IMR-90 (cell line): ENCODE measurements at regions not wholly inside any gene's neighbourhood (a gene's known extent, or its start where the extent isn't known, plus 50 kb on each side); places are given as distances from the start of the nearest gene placed in this dataset.

Experiments used
- ATAC-seq: fragments of 200-7000 bp; cut with Tn5 transposase; 2 replicates; pipeline ENCODE4 v1.9.1; 2020; ENCODE audit warnings: low read depth, mild to moderate bottlenecking, moderate library complexity
- BruUV-seq: library from RNA; stranded (reverse); fragments of 400-500 nt; replicated peaks from 2 replicates; lab custom pipeline; 2021; lab: Mats Ljungman, UMichigan
- CTCF ChIA-PET: fragments of 300-600 bp; formaldehyde crosslinking; extraction: SDS; loops from one replicate; lab custom pipeline; 2021; ENCODE audit warnings: antibody characterized with exemption; lab: Yijun Ruan, JAX
- POLR2A ChIA-PET: fragments of 300-600 bp; sonication (Branson Sonifier 250); formaldehyde crosslinking; loops from one replicate; lab custom pipeline; 2022; ENCODE audit warnings: antibody characterized with exemption; ENCODE audit not compliant: unreplicated experiment; lab: Charles Lee
- DNase-seq: peaks from one replicate; pipeline ENCODE4 v3.0.0; 2013
- H2AFZ ChIP-seq: replicated peaks from 2 replicates; pipeline ENCODE3; 2013; ENCODE audit warnings: low read length, mild to moderate bottlenecking; ENCODE audit not compliant: poor library complexity
- H2AK5ac ChIP-seq: 2 replicates; pipeline ENCODE4 v1.6.1; 2013; ENCODE audit warnings: low read depth, low read length, inconsistent platforms
- H2AK9ac ChIP-seq: replicated peaks from 2 replicates; pipeline ENCODE3; 2013; ENCODE audit warnings: mild to moderate bottlenecking, low read depth, low read length, moderate library complexity; ENCODE audit not compliant: poor library complexity
- H2BK120ac ChIP-seq: 2 replicates; pipeline ENCODE4 v1.6.1; 2013; ENCODE audit warnings: low read depth, low read length, inconsistent platforms
- H2BK15ac ChIP-seq: 3 replicates; pipeline ENCODE4 v1.6.1; 2013; ENCODE audit warnings: low read depth, low read length, inconsistent platforms
- H2BK20ac ChIP-seq: 2 replicates; pipeline ENCODE4 v1.6.1; 2013; ENCODE audit warnings: low read depth, mild to moderate bottlenecking, inconsistent platforms, low read length, moderate library complexity
- H2BK5ac ChIP-seq: 2 replicates; pipeline ENCODE4 v1.6.1; 2013; ENCODE audit warnings: mild to moderate bottlenecking, low read depth, low read length, inconsistent platforms; ENCODE audit not compliant: poor library complexity, severe bottlenecking
- H3K14ac ChIP-seq: replicated peaks from 2 replicates; pipeline ENCODE4 v1.6.1; 2013; ENCODE audit warnings: low read depth, low read length, inconsistent platforms
- H3K18ac ChIP-seq: 2 replicates; pipeline ENCODE4 v1.6.1; 2013; ENCODE audit warnings: low read depth, low read length, control low read depth
- H3K23ac ChIP-seq: 2 replicates; pipeline ENCODE4 v1.6.1; 2013; ENCODE audit warnings: low read depth, low read length, inconsistent platforms
- H3K27ac ChIP-seq: 2 replicates; pipeline ENCODE4 v1.5.1; 2013; ENCODE audit warnings: mild to moderate bottlenecking, control low read depth, low read length; ENCODE audit not compliant: insufficient read depth
- H3K27me3 ChIP-seq: 2 replicates; pipeline ENCODE4 v1.6.1; 2013; ENCODE audit warnings: low read length; ENCODE audit not compliant: control insufficient read depth, insufficient read depth
- H3K36me3 ChIP-seq: 2 replicates; pipeline ENCODE4 v1.6.1; 2013; ENCODE audit warnings: low read length, mixed read lengths; ENCODE audit not compliant: control insufficient read depth, insufficient read depth
- H3K4ac ChIP-seq: 2 replicates; pipeline ENCODE4 v1.6.1; 2013; ENCODE audit warnings: low read depth, low read length, inconsistent platforms
- H3K4me1 ChIP-seq: 2 replicates; pipeline ENCODE4 v1.6.1; 2013; ENCODE audit warnings: low read length, mixed read lengths; ENCODE audit not compliant: control insufficient read depth, insufficient read depth
- H3K4me2 ChIP-seq: 2 replicates; pipeline ENCODE4 v1.6.1; 2013; ENCODE audit warnings: low read depth, mild to moderate bottlenecking, control low read depth, low read length, moderate library complexity
- H3K4me3 ChIP-seq: 2 replicates; pipeline ENCODE4 v1.5.1; 2013; ENCODE audit warnings: low read depth, mild to moderate bottlenecking, control low read depth, low read length, moderate library complexity; ENCODE audit not compliant: insufficient read depth
- H3K56ac ChIP-seq: 2 replicates; pipeline ENCODE4 v1.6.1; 2013; ENCODE audit warnings: low read length, inconsistent platforms; ENCODE audit not compliant: insufficient read depth; ENCODE audit errors: extremely low read depth
- H3K79me1 ChIP-seq, 2 experiments: 2 replicates each; pipeline ENCODE4 v1.6.1; 2013; ENCODE audit warnings: low read length in 2 of 2, inconsistent platforms in 1 of 2, low read depth in 1 of 2
- H3K9ac ChIP-seq: 2 replicates; pipeline ENCODE4 v1.6.1; 2013; ENCODE audit warnings: low read depth, low read length, control low read depth
- H3K9me1 ChIP-seq: 2 replicates; pipeline ENCODE4 v1.6.1; 2013; ENCODE audit warnings: low read length, inconsistent platforms; ENCODE audit not compliant: insufficient read depth
- H3K9me3 ChIP-seq: 2 replicates; pipeline ENCODE4 v1.6.1; 2013; ENCODE audit warnings: low read length; ENCODE audit not compliant: control insufficient read depth, insufficient read depth
- H4K20me1 ChIP-seq: 2 replicates; pipeline ENCODE4 v1.6.1; 2013; ENCODE audit warnings: low read length, inconsistent platforms; ENCODE audit not compliant: insufficient read depth
- H4K5ac ChIP-seq: 2 replicates; pipeline ENCODE4 v1.6.1; 2013; ENCODE audit warnings: mild to moderate bottlenecking, low read depth, low read length, control low read depth
- H4K8ac ChIP-seq, 2 experiments: 2 replicates each; pipeline ENCODE4 v1.6.1; 2013; ENCODE audit warnings: low read depth in 2 of 2, low read length in 2 of 2, control low read depth in 1 of 2, inconsistent platforms in 1 of 2
- H4K91ac ChIP-seq: 2 replicates; pipeline ENCODE4 v1.6.1; 2013; ENCODE audit warnings: low read depth, low read length, inconsistent platforms; ENCODE audit not compliant: insufficient read depth
- BHLHE40 ChIP-seq: fragments of 150-350 bp; IDR thresholded peaks from 2 replicates; pipeline ENCODE4 v1.6.1; 2016; ENCODE audit warnings: mild to moderate bottlenecking, low read depth, low read length
- CEBPB ChIP-seq: IDR thresholded peaks from 2 replicates; pipeline ENCODE4 v1.6.1; 2012; ENCODE audit warnings: low read depth, low read length, improper control_type of control experiment
- MAFK ChIP-seq: IDR thresholded peaks from 2 replicates; pipeline ENCODE4 v1.6.1; 2012; ENCODE audit warnings: low read depth, low read length, improper control_type of control experiment
- MAZ ChIP-seq: IDR thresholded peaks from 2 replicates; pipeline ENCODE4 v1.6.1; 2012; ENCODE audit warnings: low read depth, mild to moderate bottlenecking, low read length, improper control_type of control experiment, moderate library complexity, borderline replicate concordance
- NFE2L2 ChIP-seq: fragments of 150-350 bp; IDR thresholded peaks from 2 replicates; pipeline ENCODE4 v1.6.1; 2016; ENCODE audit warnings: low read depth, mild to moderate bottlenecking, low read length
- POLR2A ChIP-seq: IDR thresholded peaks from 2 replicates; pipeline ENCODE4 v1.6.1; 2012; ENCODE audit warnings: mild to moderate bottlenecking, low read depth, low read length
- RAD21 ChIP-seq: IDR thresholded peaks from 2 replicates; pipeline ENCODE4 v1.6.1; 2012; ENCODE audit warnings: low read length, improper control_type of control experiment
- SMC3 ChIP-seq: fragments of 150-350 bp; IDR thresholded peaks from 2 replicates; pipeline ENCODE4 v1.6.1; 2016; ENCODE audit warnings: low read depth, mild to moderate bottlenecking, antibody characterized with exemption, low read length, moderate library complexity
- USF2 ChIP-seq: fragments of 150-350 bp; IDR thresholded peaks from 2 replicates; pipeline ENCODE4 v1.6.1; 2017; ENCODE audit warnings: mild to moderate bottlenecking, antibody characterized with exemption, low read length, low read depth
- dilution Hi-C: fragments of 300-500 bp; cut with HindIII; formaldehyde crosslinking; loops from one replicate; pipeline ENCODE4 v1.14.3; 2018; ENCODE audit warnings: low sequenced_read_pairs; ENCODE audit not compliant: unreplicated experiment
- in situ Hi-C: fragments of 300-500 bp; cut with MboI; formaldehyde crosslinking; loops from 3 replicates; pipeline ENCODE4 v1.14.3; 2019; ENCODE audit warnings: low sequenced_read_pairs, inconsistent platforms, mixed read lengths
- intact Hi-C: fragments of 100-400 bp; cut with micrococcal nuclease; formaldehyde crosslinking; loops from 2 replicates; pipeline ENCODE4 v1.10.0; 2022
- TF ChIP-seq, protein P1 (sequence below): fragments of 150-350 bp; IDR thresholded peaks from 2 replicates; pipeline ENCODE4 v1.6.1; 2016; ENCODE audit warnings: low read depth, mild to moderate bottlenecking, low read length, moderate library complexity, borderline replicate concordance
- TF ChIP-seq, protein P2 (sequence below): conservative IDR thresholded peaks from 2 replicates; pipeline ENCODE4 v1.5.1; 2012; ENCODE audit warnings: mild to moderate bottlenecking, low read depth, low read length, improper control_type of control experiment

GRCh38 chr20:40087496-40087895 is 601.5 kb downstream of the MAFB start:
- Histone ChIP-seq H2BK15ac (no peak overlapping the region), H3K4me2 (no peak overlapping the region), H4K8ac (no peak overlapping the region), H3K4ac (no peak overlapping the region), H3K23ac (no peak overlapping the region), H3K9me3 (no peaks in the 10 kb centered on the region), H3K9me1 (no peaks in the 10 kb centered on the region), H4K20me1 (no peaks in the 10 kb centered on the region), H3K9ac (no peak overlapping the region), H3K79me1 (no peaks in the 10 kb centered on the region), H2AK9ac (no peak overlapping the region), H3K4me3 (no peak overlapping the region), H2BK5ac (no peak overlapping the region), H4K5ac (no peak overlapping the region), H4K91ac (no peak overlapping the region), H3K56ac (no peak overlapping the region), H2AK5ac (no peak overlapping the region), H3K4me1 (no peaks in the 10 kb centered on the region), H3K27me3 (no peaks in the 10 kb centered on the region), H3K18ac (no peak overlapping the region), H2BK120ac (no peak overlapping the region), H2BK20ac (no peak overlapping the region), H3K27ac (no peak overlapping the region), H2AFZ (no peak overlapping the region), H3K36me3 (no peaks in the 10 kb centered on the region), H3K14ac (no peak overlapping the region)
- no peak for ATAC-seq
- in situ Hi-C loops (no loop called here), dilution Hi-C loops (no loop called here), intact Hi-C loops (no loop called here)
- ChIA-PET CTCF (no interaction called here), POLR2A (no interaction called here)
- TF ChIP-seq USF2 (no peak), MAFK (no peak), MAZ (no peak), SMC3 (no peak), CEBPB (no peak), NFE2L2 (no peak), RAD21 (no peak), BHLHE40 (no peak), POLR2A (no peak)
- TF ChIP-seq, protein P1, sequence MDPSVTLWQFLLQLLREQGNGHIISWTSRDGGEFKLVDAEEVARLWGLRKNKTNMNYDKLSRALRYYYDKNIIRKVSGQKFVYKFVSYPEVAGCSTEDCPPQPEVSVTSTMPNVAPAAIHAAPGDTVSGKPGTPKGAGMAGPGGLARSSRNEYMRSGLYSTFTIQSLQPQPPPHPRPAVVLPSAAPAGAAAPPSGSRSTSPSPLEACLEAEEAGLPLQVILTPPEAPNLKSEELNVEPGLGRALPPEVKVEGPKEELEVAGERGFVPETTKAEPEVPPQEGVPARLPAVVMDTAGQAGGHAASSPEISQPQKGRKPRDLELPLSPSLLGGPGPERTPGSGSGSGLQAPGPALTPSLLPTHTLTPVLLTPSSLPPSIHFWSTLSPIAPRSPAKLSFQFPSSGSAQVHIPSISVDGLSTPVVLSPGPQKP: no peak
- TF ChIP-seq, protein P2, sequence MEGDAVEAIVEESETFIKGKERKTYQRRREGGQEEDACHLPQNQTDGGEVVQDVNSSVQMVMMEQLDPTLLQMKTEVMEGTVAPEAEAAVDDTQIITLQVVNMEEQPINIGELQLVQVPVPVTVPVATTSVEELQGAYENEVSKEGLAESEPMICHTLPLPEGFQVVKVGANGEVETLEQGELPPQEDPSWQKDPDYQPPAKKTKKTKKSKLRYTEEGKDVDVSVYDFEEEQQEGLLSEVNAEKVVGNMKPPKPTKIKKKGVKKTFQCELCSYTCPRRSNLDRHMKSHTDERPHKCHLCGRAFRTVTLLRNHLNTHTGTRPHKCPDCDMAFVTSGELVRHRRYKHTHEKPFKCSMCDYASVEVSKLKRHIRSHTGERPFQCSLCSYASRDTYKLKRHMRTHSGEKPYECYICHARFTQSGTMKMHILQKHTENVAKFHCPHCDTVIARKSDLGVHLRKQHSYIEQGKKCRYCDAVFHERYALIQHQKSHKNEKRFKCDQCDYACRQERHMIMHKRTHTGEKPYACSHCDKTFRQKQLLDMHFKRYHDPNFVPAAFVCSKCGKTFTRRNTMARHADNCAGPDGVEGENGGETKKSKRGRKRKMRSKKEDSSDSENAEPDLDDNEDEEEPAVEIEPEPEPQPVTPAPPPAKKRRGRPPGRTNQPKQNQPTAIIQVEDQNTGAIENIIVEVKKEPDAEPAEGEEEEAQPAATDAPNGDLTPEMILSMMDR: no peak
- DNase-seq: no peak
- no TSS peak for BruUV-seq
